ENCODE measurements at regions not wholly inside any gene's neighbourhood (a gene's known extent, or its start where the extent isn't known, plus 50 kb on each side); places are given as distances from the start of the nearest gene placed in this dataset.

DNA sequence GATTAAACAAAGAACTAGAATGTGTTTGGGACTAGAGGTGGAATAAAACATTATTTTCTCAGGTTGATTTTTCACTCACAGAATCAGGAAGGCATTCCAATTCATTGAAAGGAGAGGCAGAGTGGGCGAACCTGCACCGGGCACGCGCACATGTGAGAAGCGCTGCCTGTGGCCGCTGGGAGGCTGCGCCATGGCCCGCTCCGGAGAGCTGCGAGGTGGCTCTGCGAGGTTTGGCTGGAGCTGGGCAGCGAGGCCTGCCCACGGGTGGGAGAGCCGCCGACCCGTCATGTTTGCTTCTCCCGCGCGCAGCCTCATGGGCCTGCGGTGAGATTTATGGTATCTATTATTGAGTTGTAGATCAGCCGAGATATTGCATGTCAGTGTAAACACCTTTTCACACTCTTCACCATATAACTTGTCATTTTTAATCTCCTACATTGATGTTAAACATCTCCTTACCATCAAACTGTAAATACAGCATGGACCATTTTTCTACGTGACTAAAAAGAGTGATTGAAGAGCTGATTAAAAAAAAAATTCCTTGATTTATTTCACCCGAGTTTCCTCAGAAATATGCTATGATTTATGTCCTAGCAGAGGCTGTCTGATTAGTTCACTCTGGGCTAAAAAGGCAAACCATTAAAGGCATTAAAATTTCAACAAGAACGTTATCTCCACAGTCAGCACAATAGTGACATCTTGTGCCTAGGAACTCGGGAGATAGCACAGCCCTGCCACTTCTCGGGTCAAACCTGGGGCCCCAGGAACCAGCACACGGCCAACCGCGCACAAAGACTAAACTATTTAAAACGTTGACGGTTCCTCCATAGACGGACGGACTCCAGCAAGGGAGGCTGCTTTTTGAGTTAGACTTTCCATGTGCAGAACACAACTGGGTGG lies 96.6 kb upstream of the RNF32 start:
- no peak for DNase-seq (ENCODE audit: low read depth in 1 of 2, low spot score in 1 of 2)
- Histone ChIP-seq H3K27me3 (ENCODE audit: insufficient read depth, poor library complexity, severe bottlenecking) (no peaks in the 10 kb centered on the region), H3K4me3 (replicated peaks; ENCODE audit: insufficient read depth, low read length) (no peak overlapping the region), H3K27ac (replicated peaks) (no peak overlapping the region)
- TF ChIP-seq SPI1 (IDR thresholded peaks at IDR 0.05; ENCODE audit: borderline replicate concordance, low read depth) (no peak), POLR2AphosphoS5 (IDR thresholded peaks at IDR 0.05; ENCODE audit: low read depth) (no peak), GABPA (IDR thresholded peaks at IDR 0.05; ENCODE audit: low read depth) (no peak), CTCF (IDR thresholded peaks at IDR 0.05; ENCODE audit: insufficient read depth, low read length) (no peak)
- TF ChIP-seq, protein P1, sequence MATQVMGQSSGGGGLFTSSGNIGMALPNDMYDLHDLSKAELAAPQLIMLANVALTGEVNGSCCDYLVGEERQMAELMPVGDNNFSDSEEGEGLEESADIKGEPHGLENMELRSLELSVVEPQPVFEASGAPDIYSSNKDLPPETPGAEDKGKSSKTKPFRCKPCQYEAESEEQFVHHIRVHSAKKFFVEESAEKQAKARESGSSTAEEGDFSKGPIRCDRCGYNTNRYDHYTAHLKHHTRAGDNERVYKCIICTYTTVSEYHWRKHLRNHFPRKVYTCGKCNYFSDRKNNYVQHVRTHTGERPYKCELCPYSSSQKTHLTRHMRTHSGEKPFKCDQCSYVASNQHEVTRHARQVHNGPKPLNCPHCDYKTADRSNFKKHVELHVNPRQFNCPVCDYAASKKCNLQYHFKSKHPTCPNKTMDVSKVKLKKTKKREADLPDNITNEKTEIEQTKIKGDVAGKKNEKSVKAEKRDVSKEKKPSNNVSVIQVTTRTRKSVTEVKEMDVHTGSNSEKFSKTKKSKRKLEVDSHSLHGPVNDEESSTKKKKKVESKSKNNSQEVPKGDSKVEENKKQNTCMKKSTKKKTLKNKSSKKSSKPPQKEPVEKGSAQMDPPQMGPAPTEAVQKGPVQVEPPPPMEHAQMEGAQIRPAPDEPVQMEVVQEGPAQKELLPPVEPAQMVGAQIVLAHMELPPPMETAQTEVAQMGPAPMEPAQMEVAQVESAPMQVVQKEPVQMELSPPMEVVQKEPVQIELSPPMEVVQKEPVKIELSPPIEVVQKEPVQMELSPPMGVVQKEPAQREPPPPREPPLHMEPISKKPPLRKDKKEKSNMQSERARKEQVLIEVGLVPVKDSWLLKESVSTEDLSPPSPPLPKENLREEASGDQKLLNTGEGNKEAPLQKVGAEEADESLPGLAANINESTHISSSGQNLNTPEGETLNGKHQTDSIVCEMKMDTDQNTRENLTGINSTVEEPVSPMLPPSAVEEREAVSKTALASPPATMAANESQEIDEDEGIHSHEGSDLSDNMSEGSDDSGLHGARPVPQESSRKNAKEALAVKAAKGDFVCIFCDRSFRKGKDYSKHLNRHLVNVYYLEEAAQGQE (IDR thresholded peaks at IDR 0.05; ENCODE audit: insufficient replicate concordance, low read depth) = no peak

DNA sequence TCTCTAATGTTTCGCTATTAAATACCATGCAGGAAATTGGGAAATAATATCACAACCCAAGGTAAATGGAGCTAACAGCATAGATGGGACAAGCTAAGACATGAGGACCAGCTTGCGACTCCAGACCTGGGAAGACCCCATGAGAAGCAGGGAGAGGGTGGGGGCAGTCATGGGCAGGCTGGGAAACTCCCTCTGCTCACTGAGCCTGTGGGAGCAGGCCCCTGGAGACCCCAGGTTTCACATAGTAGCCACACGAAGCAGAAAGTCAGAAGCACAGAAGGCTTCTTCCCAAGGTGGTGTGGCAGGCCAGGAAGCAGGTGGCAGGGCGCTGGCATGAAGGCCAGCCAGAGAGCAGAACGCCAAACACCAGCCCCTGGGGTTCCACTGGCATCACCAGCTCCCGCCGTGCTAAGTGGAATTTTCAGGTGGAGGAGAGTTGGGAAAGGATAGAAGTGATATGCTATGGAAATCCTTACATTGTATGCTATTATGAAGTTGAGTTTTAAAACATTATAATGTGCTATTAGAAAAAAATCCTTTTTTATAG lies 99.9 kb upstream of the RNF32 start:
- no peak for DNase-seq (ENCODE audit: low read depth in 1 of 2, low spot score in 1 of 2)
- no peak overlapping the region for H3K27ac ChIP-seq (replicated peaks)
- TF ChIP-seq CTCF (IDR thresholded peaks at IDR 0.05; ENCODE audit: insufficient read depth, low read length) (no peak), POLR2AphosphoS5 (IDR thresholded peaks at IDR 0.05; ENCODE audit: low read depth) (no peak), SPI1 (IDR thresholded peaks at IDR 0.05; ENCODE audit: borderline replicate concordance, low read depth) (no peak), GABPA (IDR thresholded peaks at IDR 0.05; ENCODE audit: low read depth) (no peak)
- H3K4me3 ChIP-seq (replicated peaks; ENCODE audit: insufficient read depth, low read length) = no peak overlapping the region
- H3K27me3 ChIP-seq (ENCODE audit: insufficient read depth, poor library complexity, severe bottlenecking) = peaks cover 5% of the 10 kb centered on the region

DNA sequence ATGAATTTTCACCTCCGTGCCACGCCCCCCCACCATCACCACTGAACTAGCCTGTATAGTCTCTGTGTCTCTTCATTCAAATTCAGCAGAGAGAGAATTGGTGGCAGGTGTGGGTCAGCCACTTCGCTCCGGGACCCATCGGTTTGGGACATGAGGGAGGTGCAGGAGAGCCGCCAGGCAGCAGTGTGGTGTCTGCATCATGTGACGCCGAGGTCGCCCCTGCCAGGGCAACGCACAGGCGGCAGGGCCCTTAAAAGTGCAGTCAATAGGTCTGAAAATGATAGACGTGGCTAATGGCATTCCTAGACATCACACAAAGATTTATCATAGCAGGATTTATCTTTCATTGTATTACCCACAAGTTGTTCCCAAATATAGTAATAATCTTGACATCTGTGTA lies 100.6 kb upstream of the RNF32 start:
- H3K27ac ChIP-seq (replicated peaks) = no peak overlapping the region
- TF ChIP-seq POLR2AphosphoS5 (IDR thresholded peaks at IDR 0.05; ENCODE audit: low read depth) = no peak
- TF ChIP-seq CTCF (IDR thresholded peaks at IDR 0.05; ENCODE audit: insufficient read depth, low read length) = no peak
- TF ChIP-seq, protein P1 (IDR thresholded peaks at IDR 0.05; ENCODE audit: insufficient replicate concordance, low read depth) = no peak
- TF ChIP-seq SPI1 (IDR thresholded peaks at IDR 0.05; ENCODE audit: borderline replicate concordance, low read depth) = no peak
- TF ChIP-seq GABPA (IDR thresholded peaks at IDR 0.05; ENCODE audit: low read depth) = no peak
- peaks cover 5% of the 10 kb centered on the region for H3K27me3 ChIP-seq (ENCODE audit: insufficient read depth, poor library complexity, severe bottlenecking)
- DNase-seq (ENCODE audit: low read depth in 1 of 2, low spot score in 1 of 2) = no peak
- no peak overlapping the region for H3K4me3 ChIP-seq (replicated peaks; ENCODE audit: insufficient read depth, low read length)
